ENCODE measurements at regions not wholly inside any gene's neighbourhood (a gene's known extent, or its start where the extent isn't known, plus 50 kb on each side); places are given as distances from the start of the nearest gene placed in this dataset.

- H3K9me3 ChIP-seq = no peaks in the 10 kb centered on the region
- H3K4me3 ChIP-seq (ENCODE audit: low read depth, low read length) = no peak overlapping the region
- no peaks in the 10 kb centered on the region for H3K36me3 ChIP-seq (ENCODE audit: control insufficient read depth, insufficient read depth, low read length)
- H3K4me1 Mint-ChIP-seq (ENCODE audit: low read depth, unreplicated experiment) = no peaks in the 10 kb centered on the region
- BruUV-seq (replicated peaks) = no TSS peak
- CTCF ChIA-PET = no interaction called here
- H3K4me1 ChIP-seq = no peaks in the 10 kb centered on the region
- no peak for DNase-seq
- H3K27me3 Mint-ChIP-seq (ENCODE audit: insufficient read depth, unreplicated experiment) = peaks cover 9% of the 10 kb centered on the region
- no peak overlapping the region for H3K4me3 Mint-ChIP-seq (ENCODE audit: unreplicated experiment)
- no peak for TF ChIP-seq CTCF (IDR thresholded peaks at IDR 0.05; ENCODE audit: insufficient read depth in 1 of 2, low read depth in 1 of 2, low read length in 1 of 2, severe bottlenecking in 1 of 2, unreplicated experiment in 1 of 2)
- intact Hi-C loops (cut with micrococcal nuclease; ENCODE audit: unreplicated experiment) = no loop called here
- no peaks in the 10 kb centered on the region for H3K27me3 ChIP-seq (replicated peaks; ENCODE audit: control insufficient read depth, insufficient read depth, low read length)
- POLR2A ChIA-PET = no interaction called here
- no peak overlapping the region for H3K27ac Mint-ChIP-seq (ENCODE audit: unreplicated experiment)
- H3K36me3 Mint-ChIP-seq (ENCODE audit: insufficient read depth, unreplicated experiment) = no peaks in the 10 kb centered on the region
- no peaks in the 10 kb centered on the region for H3K9me3 Mint-ChIP-seq (ENCODE audit: unreplicated experiment)
These were observed 110.5 kb upstream of the MAP1B start for GRCh38 chr5:71996789-71997188.

DNA sequence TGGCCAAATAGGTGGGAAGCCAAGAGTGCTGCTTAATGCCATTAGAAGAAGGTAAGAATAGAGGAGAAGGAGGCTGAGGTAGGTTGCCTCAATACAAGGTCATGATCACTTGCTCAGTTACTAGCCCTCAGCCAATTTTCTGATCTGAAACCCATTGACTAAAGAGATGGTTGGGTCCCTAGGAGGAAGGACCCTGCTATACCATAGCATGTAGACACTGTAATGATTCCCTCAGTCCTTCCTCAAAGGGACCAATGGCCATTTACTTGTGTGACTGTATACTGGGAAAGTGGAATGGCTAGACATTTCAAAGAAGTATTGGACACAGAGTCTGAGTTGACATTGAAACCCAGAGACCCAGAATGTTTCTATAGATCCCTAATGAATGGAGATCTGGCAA is 108.5 kb upstream of the MAP1B start:
- no TSS peak for BruUV-seq (replicated peaks)
- Histone ChIP-seq H3K4me1 (no peaks in the 10 kb centered on the region), H3K9me3 (no peaks in the 10 kb centered on the region), H3K36me3 (ENCODE audit: control insufficient read depth, insufficient read depth, low read length) (no peaks in the 10 kb centered on the region), H3K27me3 (replicated peaks; ENCODE audit: control insufficient read depth, insufficient read depth, low read length) (no peaks in the 10 kb centered on the region), H3K4me3 (ENCODE audit: low read depth, low read length) (no peak overlapping the region)
- Mint-ChIP-seq H3K27ac (ENCODE audit: unreplicated experiment) (no peak overlapping the region), H3K4me1 (ENCODE audit: low read depth, unreplicated experiment) (no peaks in the 10 kb centered on the region), H3K36me3 (ENCODE audit: insufficient read depth, unreplicated experiment) (no peaks in the 10 kb centered on the region), H3K9me3 (ENCODE audit: unreplicated experiment) (no peaks in the 10 kb centered on the region), H3K4me3 (ENCODE audit: unreplicated experiment) (no peak overlapping the region), H3K27me3 (ENCODE audit: insufficient read depth, unreplicated experiment) (peaks cover 9% of the 10 kb centered on the region)
- POLR2A ChIA-PET = no interaction called here
- intact Hi-C loops (cut with micrococcal nuclease; ENCODE audit: unreplicated experiment) = no loop called here
- no peak for DNase-seq
- CTCF ChIA-PET = no interaction called here
- no peak for TF ChIP-seq CTCF (IDR thresholded peaks at IDR 0.05; ENCODE audit: insufficient read depth in 1 of 2, low read depth in 1 of 2, low read length in 1 of 2, severe bottlenecking in 1 of 2, unreplicated experiment in 1 of 2)

DNA sequence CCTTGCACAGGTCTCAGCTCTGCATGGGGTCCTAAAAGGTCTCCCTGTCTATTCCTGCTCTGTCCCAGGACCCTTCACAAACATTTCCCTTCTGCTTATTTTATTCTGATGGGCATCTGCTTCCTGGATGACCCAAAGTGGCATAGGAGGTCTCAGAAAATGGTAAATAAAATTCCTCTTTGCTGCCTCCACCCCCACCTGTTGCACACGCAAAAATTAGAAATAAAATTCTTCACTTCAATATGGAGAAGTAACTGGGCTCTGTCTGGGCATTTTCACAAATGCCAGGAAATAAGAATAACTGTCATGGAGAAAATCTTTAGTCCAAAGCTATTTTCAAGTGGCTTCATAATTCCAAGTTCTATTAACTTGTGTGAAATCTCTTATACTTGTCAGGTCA is 106.6 kb upstream of the MAP1B start:
- ChIA-PET CTCF (no interaction called here), POLR2A (no interaction called here)
- Histone ChIP-seq H3K27me3 (replicated peaks; ENCODE audit: control insufficient read depth, insufficient read depth, low read length) (no peaks in the 10 kb centered on the region), H3K9me3 (no peaks in the 10 kb centered on the region), H3K4me1 (no peaks in the 10 kb centered on the region), H3K36me3 (ENCODE audit: control insufficient read depth, insufficient read depth, low read length) (no peaks in the 10 kb centered on the region), H3K4me3 (ENCODE audit: low read depth, low read length) (no peak overlapping the region)
- no peak overlapping the region for H3K4me3 Mint-ChIP-seq (ENCODE audit: unreplicated experiment)
- no peaks in the 10 kb centered on the region for H3K4me1 Mint-ChIP-seq (ENCODE audit: low read depth, unreplicated experiment)
- DNase-seq = no peak
- no peaks in the 10 kb centered on the region for H3K36me3 Mint-ChIP-seq (ENCODE audit: insufficient read depth, unreplicated experiment)
- no peak overlapping the region for H3K27ac Mint-ChIP-seq (ENCODE audit: unreplicated experiment)
- no peak for TF ChIP-seq CTCF (IDR thresholded peaks at IDR 0.05; ENCODE audit: insufficient read depth in 1 of 2, low read depth in 1 of 2, low read length in 1 of 2, severe bottlenecking in 1 of 2, unreplicated experiment in 1 of 2)
- BruUV-seq (replicated peaks) = no TSS peak
- intact Hi-C loops (cut with micrococcal nuclease; ENCODE audit: unreplicated experiment) = no loop called here
- H3K9me3 Mint-ChIP-seq (ENCODE audit: unreplicated experiment) = no peaks in the 10 kb centered on the region
- H3K27me3 Mint-ChIP-seq (ENCODE audit: insufficient read depth, unreplicated experiment) = peaks cover 9% of the 10 kb centered on the region
